GM19468 (cell line): ENCODE measurements at regions not wholly inside any gene's neighbourhood (a gene's known extent, or its start where the extent isn't known, plus 50 kb on each side); places are given as distances from the start of the nearest gene placed in this dataset.
"Not testable (repeated sequence)": the region's sequence is repeated elsewhere in the genome, so short reads cannot be mapped to it uniquely, and the experiment has no call there.

ENCODE experiments used
- ATAC-seq: cut with Tn5 transposase; IDR thresholded peaks from one replicate; pipeline ENCODE4 v1.9.1; 2021; ENCODE audit warnings: mild to moderate bottlenecking, moderate library complexity, moderate number of reproducible peaks; ENCODE audit not compliant: unreplicated experiment; ENCODE audit errors: extremely low read depth

DNA sequence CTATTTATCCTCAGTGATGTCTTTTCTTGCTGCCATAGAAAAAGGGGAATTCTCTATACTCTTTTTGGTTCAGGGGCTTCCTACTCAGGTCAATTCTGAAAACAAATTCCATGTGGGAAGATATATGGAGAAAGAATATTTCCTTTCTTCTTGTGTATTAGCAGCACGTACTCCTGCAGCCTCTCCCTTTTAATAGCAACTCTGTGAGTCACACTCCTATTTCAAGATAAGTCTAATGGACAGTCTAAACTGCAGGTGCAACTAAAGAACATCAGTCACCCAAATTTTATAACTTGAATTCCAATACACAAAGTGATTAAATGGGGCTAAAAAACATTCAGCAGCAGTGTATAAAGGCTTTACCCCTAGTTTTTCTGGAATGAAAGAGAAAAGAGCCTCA is 942.2 kb downstream of the CNTNAP5 start:
- no peak for ATAC-seq

DNA sequence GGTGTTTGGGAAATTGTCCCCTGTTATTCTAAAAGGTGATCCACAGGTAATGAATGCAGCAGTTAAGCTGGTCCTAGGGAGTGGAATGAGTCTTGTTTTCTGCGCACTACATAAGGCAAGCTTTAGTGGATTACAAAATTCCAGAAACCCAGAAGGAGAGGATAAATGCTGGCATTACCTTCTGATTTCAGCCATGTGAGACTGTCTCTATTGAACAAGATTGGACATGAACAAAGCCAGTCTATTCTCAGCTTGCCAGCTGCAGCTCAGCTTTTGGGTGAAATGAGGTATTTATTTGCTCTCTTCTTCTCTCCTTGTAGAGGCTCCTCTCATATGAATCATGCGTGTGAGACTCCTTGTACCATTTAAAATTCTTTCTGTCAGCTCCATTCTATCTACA is 944.9 kb downstream of the CNTNAP5 start:
- ATAC-seq: no peak

DNA sequence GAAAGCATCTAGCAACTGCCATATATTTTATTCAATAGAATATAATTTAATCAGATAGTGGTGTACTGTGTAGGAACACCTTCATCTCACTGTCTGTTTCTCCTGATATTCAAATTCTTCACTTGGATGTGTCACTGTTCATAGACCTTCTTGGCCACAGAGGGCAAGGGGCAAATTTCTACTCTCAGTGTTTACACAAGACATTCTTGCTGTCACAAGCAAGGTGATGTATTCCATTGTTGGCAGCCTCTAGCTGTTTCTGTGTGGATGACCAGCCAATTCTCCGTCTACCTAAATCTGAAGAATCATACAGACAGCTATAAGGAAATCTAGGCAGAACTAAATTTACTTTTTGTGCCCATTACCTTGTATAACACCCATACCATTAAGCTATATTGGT is 948.3 kb downstream of the CNTNAP5 start:
- no peak for ATAC-seq

DNA sequence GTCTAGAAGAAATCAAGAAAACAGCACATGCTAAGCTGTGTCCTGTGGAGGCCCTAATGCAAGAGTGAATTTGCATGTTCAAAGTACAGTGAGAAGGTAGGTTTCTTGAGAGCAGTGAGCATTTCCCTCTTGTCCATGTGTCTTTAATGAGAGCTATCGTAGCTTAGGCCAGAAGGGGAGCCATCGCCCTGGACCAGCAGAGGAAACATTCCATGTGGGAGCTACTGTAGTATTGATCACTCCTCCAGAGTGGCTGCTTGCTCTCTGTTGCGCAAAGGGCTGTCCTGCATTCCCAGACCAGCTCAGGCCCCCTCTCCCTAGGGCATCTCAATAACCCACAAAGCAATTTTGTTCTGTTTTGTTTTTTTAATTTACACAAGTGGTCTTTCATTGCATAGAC is 950.1 kb downstream of the CNTNAP5 start:
- no peak for ATAC-seq

DNA sequence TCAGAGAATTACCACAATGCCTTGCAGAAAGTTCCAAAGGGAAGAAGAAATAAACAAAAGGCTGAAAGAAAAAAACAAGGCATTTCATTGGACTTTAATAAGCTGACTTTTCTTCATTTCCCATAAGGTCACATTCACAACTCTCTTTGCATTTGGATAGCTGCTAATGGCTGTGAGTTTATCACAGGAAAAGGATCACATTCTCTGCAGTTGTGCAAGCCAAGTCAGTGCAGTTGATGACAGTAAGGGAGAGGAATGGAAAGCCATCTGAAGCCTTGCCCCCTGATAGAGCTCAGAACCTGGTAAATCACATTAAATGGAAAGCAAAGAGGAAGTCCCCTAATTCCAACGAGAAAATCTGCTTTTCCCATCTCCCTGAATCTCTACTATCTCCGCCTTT is 950.6 kb downstream of the CNTNAP5 start:
- ATAC-seq: no peak

DNA sequence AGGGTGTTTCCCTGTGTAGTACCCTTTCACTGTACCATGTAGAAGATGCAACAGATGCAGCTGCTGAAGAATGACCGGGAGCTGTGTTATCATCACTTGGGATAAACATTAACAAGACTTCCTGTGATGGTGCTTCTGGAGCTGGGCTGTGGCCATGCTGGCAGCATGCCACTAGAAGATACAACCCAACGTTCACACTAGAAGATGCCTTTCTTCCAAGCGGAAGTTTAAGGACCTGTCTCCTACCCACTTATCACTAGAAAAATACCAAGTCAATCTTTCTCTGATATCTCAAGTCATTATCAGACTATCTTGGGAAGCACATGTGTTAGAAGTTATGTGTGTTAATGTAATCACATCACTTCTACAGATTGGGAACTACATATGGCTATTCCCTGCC is 953.5 kb downstream of the CNTNAP5 start:
- ATAC-seq: no peak

DNA sequence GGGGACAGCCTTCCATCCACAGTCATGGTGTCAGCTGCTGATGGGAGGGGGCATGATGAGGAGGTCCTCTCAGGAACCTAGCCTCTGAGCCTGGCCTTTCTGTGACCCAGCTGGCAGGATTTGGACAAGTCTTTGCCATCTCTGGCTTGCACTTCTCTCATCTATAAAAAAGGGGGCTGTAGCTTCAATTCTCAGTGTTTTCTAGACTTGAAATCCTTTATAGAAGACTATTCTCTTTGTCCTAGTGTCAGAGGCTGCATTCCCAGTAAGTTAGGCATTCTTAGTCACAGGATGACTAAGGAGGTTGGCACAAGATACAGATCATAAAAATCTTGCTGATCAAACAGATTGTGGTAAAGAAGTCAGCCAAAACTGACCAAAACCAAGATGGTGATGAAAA is 958.5 kb downstream of the CNTNAP5 start:
- ATAC-seq: no peak

DNA sequence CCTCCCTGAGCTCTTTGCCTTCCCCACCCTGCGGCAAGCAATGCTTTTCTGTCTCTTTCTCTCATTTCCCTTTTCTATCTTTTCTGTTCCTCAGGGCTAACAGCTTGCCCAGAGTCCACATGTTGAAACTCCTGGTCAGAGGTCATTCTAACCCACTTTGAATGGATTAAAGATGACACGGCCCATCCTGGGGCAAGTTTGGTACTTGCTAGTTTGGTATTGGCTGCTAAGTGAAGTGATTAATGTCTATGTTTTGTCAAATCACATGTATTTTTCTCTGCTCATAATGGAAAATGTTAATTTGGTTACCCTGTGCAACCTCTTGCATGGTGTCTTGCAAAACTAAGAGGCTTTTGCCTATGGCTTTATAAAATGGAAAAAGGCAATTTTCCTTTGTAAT is 960.2 kb downstream of the CNTNAP5 start:
- no peak for ATAC-seq

DNA sequence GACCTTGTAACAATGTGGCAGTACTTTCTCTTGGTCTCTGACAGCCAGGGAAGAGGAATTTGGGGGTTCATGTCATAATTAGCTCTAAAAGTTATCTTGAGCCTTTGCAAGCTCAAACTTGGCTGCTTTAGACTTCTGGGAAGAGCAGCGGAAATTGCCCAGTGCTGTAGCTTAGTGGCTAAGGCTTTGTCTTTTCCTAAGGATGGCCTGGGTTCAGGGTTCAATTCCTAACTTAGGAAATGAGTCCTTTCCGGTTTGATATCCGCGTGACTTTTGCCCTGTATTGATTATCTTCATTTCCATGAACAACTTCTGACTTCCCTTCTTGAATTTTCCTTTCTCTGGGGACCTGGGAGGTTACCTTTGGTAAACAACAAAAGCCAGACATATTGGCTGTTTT is 961.0 kb downstream of the CNTNAP5 start:
- ATAC-seq: no peak

DNA sequence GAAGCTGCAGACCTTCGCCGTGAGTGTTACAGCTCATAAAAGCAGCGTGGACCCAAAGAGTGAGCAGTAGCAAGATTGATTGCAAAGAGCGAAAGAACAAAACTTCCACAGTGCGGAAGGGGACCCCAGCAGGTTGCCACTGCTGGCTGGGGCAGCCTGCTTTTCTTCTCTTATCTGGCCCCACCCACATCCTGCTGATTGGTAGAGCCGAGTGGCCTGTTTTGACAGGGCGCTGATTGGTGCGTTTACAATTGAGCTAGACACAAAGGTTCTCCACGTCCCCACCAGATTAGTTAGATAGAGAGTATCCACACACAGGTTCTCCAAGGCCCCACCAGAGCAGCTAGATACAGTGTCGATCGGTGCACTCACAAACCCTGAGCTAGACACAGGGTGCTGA is 961.8 kb downstream of the CNTNAP5 start:
- not testable (repeated sequence) for ATAC-seq

DNA sequence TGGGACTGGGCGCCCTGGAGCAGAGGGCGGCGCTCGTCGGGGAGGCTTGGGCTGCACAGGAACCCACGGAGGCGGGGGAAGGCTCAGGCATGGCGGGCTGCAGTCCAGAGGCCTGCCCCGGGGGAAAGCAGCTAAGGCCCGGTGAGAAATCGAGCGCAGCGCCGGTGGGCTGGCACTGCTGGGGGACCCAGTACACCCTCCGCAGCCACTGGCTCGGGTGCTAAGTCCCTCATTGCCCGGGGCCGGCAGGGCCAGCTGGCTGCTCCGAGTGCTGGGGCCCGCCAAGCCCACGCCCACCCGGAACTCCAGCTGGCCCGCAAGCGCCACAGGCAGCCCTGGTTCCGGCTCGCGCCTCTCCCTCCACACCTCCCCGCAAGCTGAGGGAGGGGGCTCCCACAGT is 962.3 kb downstream of the CNTNAP5 start:
- ATAC-seq: not testable (repeated sequence)

DNA sequence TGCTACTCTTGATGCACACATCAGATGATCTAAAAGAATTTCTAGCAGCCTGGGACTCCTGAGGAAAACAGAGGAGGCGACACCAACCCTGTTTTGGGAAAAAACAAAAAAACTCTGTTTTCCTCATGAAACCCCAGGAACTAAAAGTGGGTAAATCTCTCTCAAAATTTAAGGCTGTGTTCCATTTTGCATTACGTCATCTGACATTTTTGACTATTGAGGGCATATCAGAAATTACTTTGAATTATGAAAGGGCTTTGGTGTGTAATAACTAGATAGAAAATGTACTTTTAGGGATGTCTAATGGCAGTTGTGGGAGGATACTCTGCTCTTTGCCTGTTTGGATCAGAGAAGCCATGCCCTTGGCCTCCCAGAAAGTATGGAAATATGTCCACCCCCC is 963.0 kb downstream of the CNTNAP5 start:
- ATAC-seq: no peak

DNA sequence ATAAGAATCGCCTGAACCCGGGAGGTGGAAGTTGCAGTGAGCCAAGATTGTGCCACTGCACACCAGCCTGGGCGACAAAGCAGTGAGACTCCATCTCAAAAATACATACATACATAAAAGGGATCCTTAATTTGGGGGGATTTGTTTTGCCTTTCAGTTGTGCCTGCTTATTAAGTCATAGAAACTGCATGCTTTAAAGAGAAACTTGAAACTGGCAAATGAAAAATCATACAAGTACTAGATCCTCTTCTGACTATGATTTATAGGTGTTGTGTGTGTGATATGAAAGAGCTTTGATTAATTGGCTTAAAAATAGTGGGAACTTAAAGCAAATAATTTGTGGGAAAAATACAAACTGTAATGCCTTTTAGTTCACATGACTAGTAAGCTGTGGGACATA is 963.7 kb downstream of the CNTNAP5 start:
- ATAC-seq: no peak

DNA sequence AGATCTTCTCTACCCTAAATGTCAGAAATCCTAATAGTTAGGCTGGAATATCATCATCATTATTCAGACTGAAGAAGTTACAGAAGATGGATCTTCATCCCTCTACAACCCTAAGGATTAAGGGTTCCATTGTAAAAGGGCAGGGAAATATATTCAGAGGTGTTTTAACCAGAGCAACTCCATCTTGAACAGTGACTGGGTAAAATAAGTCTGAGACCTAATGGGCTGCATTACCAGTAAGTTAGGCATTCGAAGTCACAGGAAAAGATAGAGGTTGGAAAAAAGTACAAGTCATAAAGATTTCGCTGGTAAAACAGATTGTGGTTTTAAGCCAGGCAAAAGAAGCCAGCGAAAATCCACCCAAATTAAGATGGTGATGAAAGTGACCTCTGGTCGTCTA is 968.7 kb downstream of the CNTNAP5 start:
- ATAC-seq: no peak

DNA sequence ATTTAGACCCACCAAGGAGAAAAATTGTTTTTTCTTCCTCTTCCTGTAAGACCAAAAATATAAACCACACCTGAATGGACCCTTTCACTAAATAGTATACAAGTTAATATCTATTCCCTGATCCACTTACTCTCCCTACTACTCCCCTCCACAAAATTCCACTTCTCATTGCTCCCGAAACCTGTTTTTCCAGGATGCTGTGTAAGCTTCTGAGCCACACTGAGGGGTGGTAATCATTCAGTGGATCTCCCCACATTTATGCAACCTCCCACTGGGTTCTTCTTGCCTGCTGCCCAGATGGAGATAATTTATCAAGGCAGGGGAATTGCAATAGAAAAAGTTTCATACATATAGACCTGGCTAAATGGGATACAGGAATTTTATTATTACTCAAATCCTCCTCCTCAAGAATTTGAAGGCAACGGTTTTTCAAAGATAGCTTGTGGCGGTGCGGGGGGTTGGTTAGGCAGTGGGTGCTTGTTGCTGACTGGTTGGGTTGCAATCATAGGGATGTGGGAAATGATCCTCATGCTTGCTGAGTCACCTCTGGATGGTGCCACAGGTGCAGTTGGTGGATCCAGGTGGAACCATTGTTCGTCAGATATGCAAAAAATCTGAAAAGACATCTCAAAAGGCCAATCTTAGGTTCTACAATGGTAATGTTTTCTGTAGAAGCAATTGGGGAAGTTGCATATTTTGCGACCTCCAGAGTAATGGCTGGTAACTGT is 970.3 kb downstream of the CNTNAP5 start:
- no peak for ATAC-seq

DNA sequence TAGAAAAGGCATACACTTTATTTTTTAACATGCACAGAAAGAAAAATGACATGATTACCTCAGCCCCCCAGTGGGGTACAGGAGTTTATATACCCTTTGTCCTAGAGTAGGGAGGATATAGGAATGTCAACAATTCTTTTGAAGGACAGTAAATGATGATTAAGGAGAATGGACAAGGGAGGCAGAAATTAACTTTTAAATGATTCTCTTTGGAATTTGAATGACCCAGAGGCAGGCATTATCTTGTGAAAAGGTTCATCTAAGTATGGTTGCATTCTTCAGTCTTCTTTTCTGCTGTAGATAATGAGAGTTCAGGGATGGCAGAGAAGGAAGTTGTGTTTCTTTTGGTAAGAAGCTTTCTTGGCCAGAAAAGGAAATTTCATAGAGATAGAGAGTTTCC is 971.3 kb downstream of the CNTNAP5 start:
- ATAC-seq: no peak

DNA sequence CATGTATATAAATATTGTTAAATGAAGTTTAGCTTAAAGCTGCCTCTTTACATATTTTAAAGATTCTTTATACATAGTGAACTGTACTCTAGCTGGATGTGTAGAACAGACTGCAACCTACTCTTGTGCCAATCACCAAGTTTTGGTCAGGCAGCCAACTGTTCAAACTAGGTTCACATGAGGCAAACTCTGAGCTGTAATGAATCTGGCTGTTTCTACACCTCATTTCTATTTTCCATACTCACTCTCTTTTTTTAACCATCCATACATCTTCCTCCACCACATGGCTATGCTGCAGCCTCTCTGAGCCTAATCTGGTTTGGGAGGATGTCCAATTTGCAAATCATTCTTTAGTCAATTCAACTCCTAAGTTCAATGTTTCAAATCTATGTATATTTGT is 974.8 kb downstream of the CNTNAP5 start:
- no peak for ATAC-seq

DNA sequence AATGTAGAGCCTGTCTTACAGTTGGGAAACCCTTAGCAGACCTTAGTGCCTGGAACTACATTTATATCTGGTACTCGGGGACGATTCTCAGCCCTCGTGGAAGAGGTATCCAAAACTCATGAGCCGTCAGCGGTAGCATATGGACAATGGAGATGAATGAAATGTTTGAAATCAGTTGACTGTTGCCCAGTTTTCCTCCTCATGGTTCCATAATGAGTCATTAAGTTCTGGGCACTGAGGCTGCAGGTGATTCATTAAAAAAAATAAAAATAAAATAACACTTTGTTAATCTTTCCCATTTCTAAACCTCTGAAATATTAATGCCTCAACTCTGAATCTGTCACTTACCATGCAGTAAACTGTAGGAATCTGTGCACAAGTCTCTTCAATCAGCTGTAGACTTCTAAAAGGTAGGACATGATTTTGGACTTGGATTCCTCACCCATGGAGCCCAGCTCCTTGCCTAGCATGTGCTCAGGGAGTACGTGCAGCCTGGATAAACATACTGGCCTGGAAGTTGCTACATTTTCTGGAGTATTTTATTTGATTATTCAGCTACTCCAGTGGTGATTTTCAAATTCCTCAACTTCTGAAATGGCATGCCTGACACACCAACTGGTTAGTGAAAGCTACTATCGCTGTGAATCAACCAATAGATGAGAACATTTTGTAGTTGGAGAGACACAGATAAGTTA is 979.2 kb downstream of the CNTNAP5 start:
- no peak for ATAC-seq

DNA sequence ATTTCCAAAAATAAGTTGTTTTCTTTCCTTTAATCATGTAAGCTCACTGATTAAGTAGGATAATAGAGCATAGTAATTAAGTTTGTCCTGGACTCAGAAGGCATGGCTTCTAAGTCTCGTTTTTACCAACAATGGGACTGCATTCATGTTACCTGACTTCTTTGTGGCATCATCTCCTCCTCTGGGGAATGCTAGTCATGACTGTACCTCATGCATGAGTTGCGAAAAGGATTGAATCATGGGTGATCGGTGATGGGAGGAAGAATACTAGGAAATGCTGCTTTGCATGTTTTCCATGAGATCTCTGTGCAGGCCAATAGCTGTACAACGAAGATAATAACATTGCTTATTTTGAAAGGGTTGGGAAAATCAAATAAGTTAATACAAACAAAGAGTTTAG is 981.6 kb downstream of the CNTNAP5 start:
- no peak for ATAC-seq

DNA sequence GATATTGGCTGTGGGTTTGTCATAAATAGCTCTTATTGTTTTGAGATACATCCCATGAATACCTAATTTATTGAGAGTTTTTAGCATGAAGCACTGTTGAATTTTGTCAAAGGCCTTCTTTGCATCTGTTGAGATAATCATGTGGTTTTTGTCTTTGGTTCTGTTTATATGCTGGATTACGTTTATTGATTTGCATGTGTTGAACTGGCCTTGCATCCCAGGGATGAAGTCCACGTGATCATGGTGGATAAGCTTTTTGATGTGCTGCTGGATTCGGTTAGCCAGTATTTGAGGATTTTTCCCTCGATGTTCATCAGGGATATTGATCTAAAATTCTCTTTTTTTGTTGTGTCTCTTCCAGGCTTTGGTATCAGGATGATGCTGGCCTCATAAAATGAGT is 1003.6 kb downstream of the CNTNAP5 start:
- not testable (repeated sequence) for ATAC-seq

DNA sequence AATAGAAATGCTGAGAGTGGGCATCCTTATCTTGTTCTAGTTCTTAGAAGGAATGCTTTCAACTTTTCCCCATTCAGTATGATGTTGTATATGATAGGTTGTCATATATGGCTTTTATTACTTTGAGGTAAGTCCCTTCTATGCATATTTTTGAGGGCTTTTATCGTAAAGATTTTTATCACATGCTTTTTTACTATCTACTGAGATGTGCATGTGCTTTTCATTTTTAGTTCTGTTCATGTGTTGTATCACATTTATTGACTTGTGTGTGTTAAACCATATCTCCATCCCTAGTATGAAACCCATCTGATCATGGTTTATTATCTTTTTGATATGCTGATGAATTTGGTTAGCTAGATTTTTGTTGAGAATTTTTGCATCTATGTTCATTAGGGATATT is 1008.8 kb downstream of the CNTNAP5 start:
- ATAC-seq: no peak

DNA sequence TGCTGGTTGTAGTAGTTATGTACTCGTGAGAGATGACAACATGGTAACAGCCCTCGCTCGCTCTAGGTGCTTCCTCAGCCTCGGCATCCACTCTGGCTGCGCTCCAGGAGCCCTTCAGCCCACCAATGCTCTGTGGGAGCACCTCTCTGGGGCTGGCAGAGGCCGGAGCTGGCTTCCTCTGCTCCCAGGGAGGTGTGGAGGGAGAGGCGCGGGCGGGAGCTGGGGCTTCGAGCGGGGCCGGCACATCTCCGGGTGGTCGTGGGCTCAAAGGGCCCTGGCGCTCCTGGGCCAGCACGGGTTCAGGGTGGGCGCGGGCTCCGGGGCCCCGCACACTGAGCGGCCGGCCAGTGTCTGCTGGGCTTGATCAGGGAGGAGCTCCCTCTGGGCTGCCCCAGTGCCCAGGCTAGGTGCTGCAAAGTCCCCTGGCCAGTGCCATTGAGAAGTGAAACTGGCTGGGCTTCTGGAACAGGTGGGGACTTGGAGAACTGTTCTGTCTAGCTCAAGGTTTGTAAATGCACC is 1012.1 kb downstream of the CNTNAP5 start:
- ATAC-seq: no peak
